SK-MEL-5 (cell line): ENCODE measurements at regions not wholly inside any gene's neighbourhood (a gene's known extent, or its start where the extent isn't known, plus 50 kb on each side); places are given as distances from the start of the nearest gene placed in this dataset.
"Not testable (repeated sequence)": the region's sequence is repeated elsewhere in the genome, so short reads cannot be mapped to it uniquely, and the experiment has no call there.

ENCODE experiments used
- DNase-seq: peaks from one replicate; pipeline ENCODE4 v3.0.0-alpha.2; 2016; ENCODE audit warnings: low read depth, low spot score
- in situ Hi-C: cut with HindIII; loops from 2 replicates; pipeline ENCODE4 v1.10.0; 2016; ENCODE audit warnings: low sequenced_read_pairs, high pct_unique_total_duplicates, low pct_unique_long_range_greater_than_20kb

DNA sequence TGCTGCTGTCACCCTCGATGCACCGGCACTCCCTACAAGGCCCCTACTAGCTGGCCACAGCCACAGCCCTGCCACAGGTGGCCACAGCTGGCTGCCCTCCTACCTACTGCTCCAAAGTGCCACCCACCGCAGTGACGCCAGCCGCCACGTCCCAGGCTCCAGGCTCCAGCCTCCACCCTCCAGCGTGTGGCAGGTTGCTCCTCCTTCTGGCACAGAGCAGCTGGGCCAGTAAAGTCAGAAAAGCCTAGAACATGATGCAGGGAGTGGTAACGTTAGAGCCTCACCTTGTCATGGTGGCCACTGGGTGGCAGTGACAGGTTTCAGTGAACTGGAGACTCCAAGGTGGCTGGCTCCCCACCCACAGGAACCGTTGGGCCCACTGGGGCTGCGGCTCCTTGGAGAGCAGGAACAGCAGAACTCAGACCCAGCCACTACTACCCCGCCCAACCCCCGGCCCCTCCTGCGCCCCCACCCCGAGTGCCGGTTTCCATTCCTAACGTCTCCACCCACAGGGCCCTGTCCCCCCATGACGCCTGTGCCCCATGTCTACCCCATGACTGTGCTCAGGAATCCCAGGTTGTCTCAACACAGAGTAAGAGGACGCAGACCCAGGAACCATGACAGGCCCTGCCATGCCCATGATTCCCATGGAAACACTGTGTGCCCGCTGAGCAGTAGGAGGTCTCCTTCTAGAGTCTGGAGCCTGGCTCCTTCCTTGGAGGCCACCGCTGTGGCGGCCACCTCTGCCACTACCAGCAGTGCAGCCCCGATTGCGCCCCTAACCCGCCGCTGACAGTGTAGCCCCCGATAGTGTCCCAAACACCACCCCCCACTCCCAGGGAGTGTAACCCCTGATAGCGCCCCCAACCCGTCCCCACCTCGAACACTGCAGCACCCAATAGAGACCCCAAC lies 52.3 kb upstream of the ZNF33B start:
- in situ Hi-C loops = no loop called here

DNA sequence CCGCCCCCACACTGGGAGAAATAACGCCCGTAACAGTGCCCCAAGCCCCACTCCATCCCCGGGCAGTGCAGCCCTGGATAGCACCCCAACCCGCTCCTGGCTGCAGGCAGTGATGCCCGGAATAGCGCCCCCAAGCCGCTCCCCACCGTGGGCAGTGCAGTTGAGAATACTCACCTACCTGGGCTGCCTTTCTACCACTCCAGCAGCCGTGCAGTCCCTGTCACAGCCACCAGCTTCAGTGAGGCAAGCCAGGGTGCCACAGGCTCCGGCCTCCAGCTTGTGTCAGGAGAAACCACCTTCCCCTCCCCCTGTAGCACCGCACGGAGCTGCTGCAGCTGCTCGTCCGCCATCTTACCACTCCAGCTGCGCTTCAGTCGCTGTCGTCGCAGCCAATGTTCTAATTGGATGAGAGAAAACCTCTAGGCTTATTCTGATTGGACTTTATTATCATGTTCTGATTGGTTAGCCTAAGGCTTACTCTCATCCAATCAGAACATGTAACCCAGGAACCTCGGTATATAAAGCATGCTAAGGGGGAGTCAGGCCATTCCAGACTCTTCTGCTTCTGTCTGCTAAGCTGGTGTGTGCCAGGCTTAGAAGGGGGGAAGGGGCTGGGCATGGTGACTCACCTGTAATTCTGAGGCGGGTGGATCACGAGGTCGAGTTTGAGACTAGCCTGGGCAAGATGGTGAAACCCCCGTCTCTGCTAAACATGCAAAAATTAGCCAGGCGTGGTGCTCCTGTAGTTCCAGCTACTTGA lies 53.2 kb upstream of the ZNF33B start:
- DNase-seq = peak; percentile 47
- in situ Hi-C loops = no loop called here

More for the DNA sequence above, 52.3 kb upstream of the ZNF33B start:
- peak; percentile 28 for DNase-seq

DNA sequence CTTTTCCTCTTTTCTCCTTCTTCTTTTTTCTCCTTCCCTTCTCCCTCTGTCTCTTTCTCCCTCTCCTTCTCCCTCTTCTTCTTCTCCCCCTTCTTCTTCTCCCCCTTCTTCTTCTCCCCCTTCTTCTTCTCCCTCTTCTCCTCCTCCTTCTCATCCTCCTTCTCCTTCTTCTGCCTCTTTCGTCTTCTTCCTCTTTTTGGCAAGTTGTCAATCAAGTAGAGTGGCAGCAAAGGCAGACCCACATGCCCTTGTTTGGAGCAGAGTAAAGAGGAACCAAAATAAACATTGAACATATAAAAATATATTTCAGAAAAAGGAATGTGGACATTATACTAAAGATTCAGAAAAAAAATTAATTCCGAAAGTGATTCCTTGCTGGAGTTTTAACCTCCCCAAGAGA lies 59.6 kb upstream of the ZNF33B start:
- in situ Hi-C loops = no loop called here
- DNase-seq = no peak

DNA sequence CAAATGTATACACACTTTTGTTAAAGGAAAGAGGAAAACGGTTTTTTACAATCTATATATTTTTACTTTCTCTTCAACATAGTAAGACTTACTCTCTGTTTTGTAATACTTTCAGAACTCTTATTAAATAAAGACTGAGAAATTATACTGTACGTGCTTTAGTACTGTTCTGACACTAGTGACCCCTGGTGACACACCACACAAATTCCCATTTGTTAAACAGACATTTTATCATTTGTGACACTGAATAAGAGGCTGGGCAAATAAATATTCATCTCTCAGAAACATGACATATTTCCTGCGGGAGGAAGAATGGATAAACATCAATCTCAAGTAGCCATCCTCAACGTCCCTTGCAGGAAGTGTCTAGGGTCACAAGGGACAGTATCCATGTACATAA lies 68.9 kb upstream of the ZNF33B start:
- DNase-seq = no peak
- in situ Hi-C loops = no loop called here

DNA sequence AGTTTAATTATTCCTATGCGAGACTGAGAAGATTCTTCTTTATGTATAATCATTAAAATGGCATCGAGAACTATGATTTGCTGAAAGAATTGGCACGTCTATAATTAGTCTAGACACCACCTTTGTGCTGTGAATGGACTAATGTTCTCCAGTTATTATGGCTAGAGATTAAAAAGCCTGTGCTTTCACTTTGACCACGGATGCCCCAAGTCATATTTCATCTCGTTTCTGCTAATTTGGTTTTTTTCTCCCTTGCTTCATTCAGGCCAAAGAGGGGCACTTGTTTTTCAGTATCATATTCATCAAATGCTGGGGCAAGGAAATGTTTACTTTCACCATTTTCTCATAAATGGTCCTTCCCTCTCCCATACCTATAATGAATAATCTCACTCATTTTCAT lies 63.3 kb upstream of the BMS1 start:
- in situ Hi-C loops, DNase-seq: not testable (repeated sequence)

DNA sequence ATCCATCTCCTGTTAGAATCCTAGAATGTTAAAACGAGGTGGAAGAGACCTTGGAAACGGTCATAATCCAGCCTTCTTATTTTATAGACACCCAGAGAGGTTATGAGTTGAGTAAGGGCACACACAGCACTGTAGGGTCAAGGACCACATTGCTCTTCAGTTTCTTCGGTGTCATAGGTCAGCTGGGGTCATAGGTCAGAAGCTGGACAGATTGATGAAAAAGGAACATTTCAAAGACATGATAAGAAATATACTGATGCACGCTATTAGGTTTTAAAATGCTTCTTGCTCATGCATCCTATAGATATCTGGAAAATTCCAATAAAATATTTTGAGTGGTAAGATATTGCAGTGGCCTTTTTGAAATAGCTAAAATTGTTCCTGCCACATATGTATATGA lies 60.0 kb upstream of the BMS1 start:
- DNase-seq = no peak
- in situ Hi-C loops = no loop called here

DNA sequence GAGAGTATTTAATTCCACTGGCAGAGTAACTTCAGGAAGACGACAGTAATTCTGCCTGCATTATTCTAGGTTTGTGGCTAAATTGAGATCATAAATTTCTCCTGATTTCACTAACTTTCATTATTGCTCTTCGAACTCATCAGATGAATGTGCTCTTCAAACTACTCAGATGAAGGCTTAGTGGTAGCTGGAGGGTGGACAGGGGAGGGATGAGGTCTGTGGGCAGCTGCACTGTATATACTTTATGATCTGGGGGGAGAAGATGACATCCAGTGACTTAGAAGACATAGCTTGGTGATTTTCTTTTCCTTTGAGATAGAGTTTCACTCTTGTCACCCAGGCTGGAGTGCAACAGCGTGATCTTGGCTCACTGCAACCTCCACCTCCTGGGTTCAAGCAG lies 59.0 kb upstream of the BMS1 start:
- in situ Hi-C loops, DNase-seq: not testable (repeated sequence)

DNA sequence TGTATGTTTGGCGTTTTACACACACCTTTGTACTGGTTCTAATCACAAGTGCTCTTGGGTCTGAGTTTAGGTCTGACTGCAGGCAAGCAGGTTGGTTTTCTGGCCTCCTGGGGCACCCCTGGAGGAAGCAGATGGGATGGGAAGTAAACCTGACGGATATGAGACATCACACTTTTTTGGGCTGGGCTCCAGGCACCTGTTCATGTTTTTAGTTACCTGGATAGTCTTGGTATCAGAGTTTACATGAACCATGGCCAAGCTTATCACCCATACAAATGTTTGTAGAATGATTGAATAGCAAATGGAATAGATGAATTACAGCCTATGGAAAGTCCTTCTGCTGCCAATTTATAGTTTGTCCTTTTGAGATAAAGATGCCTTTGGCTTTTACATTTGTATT lies 57.9 kb upstream of the BMS1 start:
- DNase-seq, in situ Hi-C loops: not testable (repeated sequence)

DNA sequence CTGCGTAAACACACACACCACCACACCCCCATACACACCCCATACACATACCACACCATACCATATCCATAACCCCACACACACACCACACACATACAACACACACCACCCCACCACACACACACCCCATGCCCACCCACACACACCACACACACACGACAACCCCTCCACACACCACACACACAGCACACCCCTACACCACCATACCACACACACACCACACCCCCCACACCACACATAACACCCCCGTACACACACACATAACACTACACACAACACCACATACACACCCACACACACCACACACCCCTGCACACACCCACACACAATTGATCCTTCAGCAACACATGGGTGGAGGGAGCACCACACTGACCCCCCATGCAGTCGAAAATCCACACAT lies 50.3 kb upstream of the BMS1 start:
- DNase-seq = no peak
- in situ Hi-C loops = no loop called here
